ENCODE measurements at regions not wholly inside any gene's neighbourhood (a gene's known extent, or its start where the extent isn't known, plus 50 kb on each side); places are given as distances from the start of the nearest gene placed in this dataset.
"Not testable (repeated sequence)": the region's sequence is repeated elsewhere in the genome, so short reads cannot be mapped to it uniquely, and the experiment has no call there.

GRCh38 chr2:132220589-132220988 is 58.8 kb upstream of the ANKRD30BL start:
- DNase-seq (ENCODE audit: low read depth in 4 of 4, low spot score in 2 of 4) = not testable (repeated sequence)

- not testable (repeated sequence) for DNase-seq (ENCODE audit: low read depth in 4 of 4, low spot score in 2 of 4)
Measured at GRCh38 chr2:132221886-132222285, 60.1 kb upstream of the ANKRD30BL start.

GRCh38 chr2:132252191-132252893 is 90.6 kb upstream of the ANKRD30BL start:
- DNase-seq (ENCODE audit: low read depth in 4 of 4, low spot score in 2 of 4) = no peak

- no peak for DNase-seq (ENCODE audit: low read depth in 4 of 4, low spot score in 2 of 4)
Measured at GRCh38 chr2:132252894-132253264, 91.1 kb upstream of the ANKRD30BL start.

- no peak for DNase-seq (ENCODE audit: low read depth in 4 of 4, low spot score in 2 of 4)
Measured at GRCh38 chr2:132253496-132254305, 91.9 kb upstream of the ANKRD30BL start.

- not testable (repeated sequence) for DNase-seq (ENCODE audit: low read depth in 4 of 4, low spot score in 2 of 4)
Measured at GRCh38 chr2:132254306-132254919, 92.7 kb upstream of the ANKRD30BL start.

GRCh38 chr2:132255714-132256113 is 94.0 kb upstream of the ANKRD30BL start:
- DNase-seq (ENCODE audit: low read depth in 4 of 4, low spot score in 2 of 4) = no peak

- no peak for DNase-seq (ENCODE audit: low read depth in 4 of 4, low spot score in 2 of 4)
Measured at GRCh38 chr2:132256251-132256902, 94.6 kb upstream of the ANKRD30BL start.

- DNase-seq (ENCODE audit: low read depth in 4 of 4, low spot score in 2 of 4) = not testable (repeated sequence)
Measured at GRCh38 chr2:132256903-132257300, 95.2 kb upstream of the ANKRD30BL start.

GRCh38 chr2:132257301-132258171 is 95.8 kb upstream of the ANKRD30BL start:
- DNase-seq (ENCODE audit: low read depth in 4 of 4, low spot score in 2 of 4) = not testable (repeated sequence)

GRCh38 chr2:132259276-132259675 is 97.5 kb upstream of the ANKRD30BL start:
- DNase-seq (ENCODE audit: low read depth in 4 of 4, low spot score in 2 of 4) = not testable (repeated sequence)

GRCh38 chr2:132265595-132265994 is 103.8 kb upstream of the ANKRD30BL start:
- not testable (repeated sequence) for DNase-seq (ENCODE audit: low read depth in 4 of 4, low spot score in 2 of 4)

GRCh38 chr2:132267105-132267497 is 105.3 kb upstream of the ANKRD30BL start:
- no peak for DNase-seq (ENCODE audit: low read depth in 4 of 4, low spot score in 2 of 4)

- DNase-seq (ENCODE audit: low read depth in 4 of 4, low spot score in 2 of 4) = peak in 2 of 4 donors; percentile 34 to 53
Measured at GRCh38 chr2:132267498-132268283, 105.9 kb upstream of the ANKRD30BL start.

GRCh38 chr2:132268284-132268976 is 106.7 kb upstream of the ANKRD30BL start:
- peak; percentile 65 to 79 (median 68) for DNase-seq (ENCODE audit: low read depth in 4 of 4, low spot score in 2 of 4)

- DNase-seq (ENCODE audit: low read depth in 4 of 4, low spot score in 2 of 4) = no peak
Measured at GRCh38 chr2:132268977-132269523, 107.3 kb upstream of the ANKRD30BL start.

- no peak for DNase-seq (ENCODE audit: low read depth in 4 of 4, low spot score in 2 of 4)
Measured at GRCh38 chr2:132270255-132270654, 108.5 kb upstream of the ANKRD30BL start.

GRCh38 chr2:132270981-132271546 is 109.3 kb upstream of the ANKRD30BL start:
- DNase-seq (ENCODE audit: low read depth in 4 of 4, low spot score in 2 of 4) = no peak

All from left renal cortex interstitium (tissue), 4 donors.